ENCODE measurements at regions not wholly inside any gene's neighbourhood (a gene's known extent, or its start where the extent isn't known, plus 50 kb on each side); places are given as distances from the start of the nearest gene placed in this dataset.

- no peak for DNase-seq (ENCODE audit: low spot score)
- no peak for ATAC-seq
- Histone ChIP-seq H3K27ac (ENCODE audit: extremely low read length, insufficient read depth, low read length) (no peak overlapping the region), H2AFZ (ENCODE audit: low read length) (no peak overlapping the region), H3K4me2 (ENCODE audit: low read depth, low read length) (no peak overlapping the region), H3K4me1 (ENCODE audit: insufficient read depth, low read length) (peaks cover 37% of the 10 kb centered on the region), H3K36me3 (replicated peaks in 1 of 2; ENCODE audit: control insufficient read depth in 1 of 2, insufficient read depth in 2 of 2, low read length in 2 of 2) (no peaks in the 10 kb centered on the region), H3K9me3 (ENCODE audit: low read length) (no peaks in the 10 kb centered on the region), H4K20me1 (ENCODE audit: insufficient read depth, low read length) (no peaks in the 10 kb centered on the region), H3K27me3 (ENCODE audit: control insufficient read depth in 1 of 2, insufficient read depth in 2 of 2, low read length in 2 of 2) (no peaks in the 10 kb centered on the region), H3K9ac (ENCODE audit: insufficient read depth, low read depth, low read length) (no peak overlapping the region), H3K79me2 (ENCODE audit: insufficient read depth, low read length) (no peaks in the 10 kb centered on the region), H3K4me3 (replicated peaks in 1 of 3; ENCODE audit: insufficient read depth in 1 of 3, low read depth in 2 of 3, low read length in 3 of 3) (no peak overlapping the region)
- TF ChIP-seq HOXA5 (CRISPR knock-in tag; IDR thresholded peaks at IDR 0.05): no peak
- BruUV-seq (replicated peaks): no TSS peak
- intact Hi-C loops (cut with micrococcal nuclease; ENCODE audit: unreplicated experiment): no loop called here
- FAIRE-seq: no peak
- ChIA-PET CTCF (ENCODE audit: low intra/inter-chr PET ratio, low total read pairs) (no interaction called here), POLR2A (no interaction called here)
- in situ Hi-C loops (cut with HindIII; ENCODE audit: extremely low pct_ligation_motif_present, low pct_unique_long_range_greater_than_20kb): no loop called here
Observed at GRCh38 chr3:31189971-31190370, 295.5 kb upstream of the GADL1 start.

- H3K9ac ChIP-seq (ENCODE audit: insufficient read depth, low read depth, low read length): no peak overlapping the region
- DNase-seq (ENCODE audit: low spot score): no peak
- no peak overlapping the region for H2AFZ ChIP-seq (ENCODE audit: low read length)
- FAIRE-seq: no peak
- BruUV-seq (replicated peaks): no TSS peak
- peaks cover 23% of the 10 kb centered on the region for H3K4me1 ChIP-seq (ENCODE audit: insufficient read depth, low read length)
- POLR2A ChIA-PET: no interaction called here
- no peaks in the 10 kb centered on the region for H3K36me3 ChIP-seq (replicated peaks in 1 of 2; ENCODE audit: control insufficient read depth in 1 of 2, insufficient read depth in 2 of 2, low read length in 2 of 2)
- TF ChIP-seq NFE2L1 (CRISPR knock-in tag; IDR thresholded peaks at IDR 0.05; ENCODE audit: borderline replicate concordance) (no peak), ARNT (IDR thresholded peaks at IDR 0.05) (no peak), TAF1 (CRISPR knock-in tag; IDR thresholded peaks at IDR 0.05) (no peak)
- no peaks in the 10 kb centered on the region for H3K9me3 ChIP-seq (ENCODE audit: low read length)
- WGBS (ENCODE audit: low lambda C conversion rate): 71% methylated on average over 6 of the region's 6 CpGs
- intact Hi-C loops (cut with micrococcal nuclease; ENCODE audit: unreplicated experiment) (no loop called here), in situ Hi-C loops (cut with HindIII; ENCODE audit: extremely low pct_ligation_motif_present, low pct_unique_long_range_greater_than_20kb) (no loop called here)
- CTCF ChIA-PET (ENCODE audit: low intra/inter-chr PET ratio, low total read pairs): no interaction called here
- H4K20me1 ChIP-seq (ENCODE audit: insufficient read depth, low read length): no peaks in the 10 kb centered on the region
- no peak overlapping the region for H3K4me3 ChIP-seq (replicated peaks in 1 of 3; ENCODE audit: insufficient read depth in 1 of 3, low read depth in 2 of 3, low read length in 3 of 3)
- no peak overlapping the region for H3K4me2 ChIP-seq (ENCODE audit: low read depth, low read length)
- H3K27me3 ChIP-seq (ENCODE audit: control insufficient read depth in 1 of 2, insufficient read depth in 2 of 2, low read length in 2 of 2): no peaks in the 10 kb centered on the region
- no peaks in the 10 kb centered on the region for H3K79me2 ChIP-seq (ENCODE audit: insufficient read depth, low read length)
- no peak for ATAC-seq
- no peak overlapping the region for H3K27ac ChIP-seq (ENCODE audit: extremely low read length, insufficient read depth, low read length)
Observed at GRCh38 chr3:31191354-31191753, 296.9 kb upstream of the GADL1 start.

GRCh38 chr3:31193429-31193828, 299.0 kb upstream of the GADL1 start:
- Histone ChIP-seq H4K20me1 (ENCODE audit: insufficient read depth, low read length) (no peaks in the 10 kb centered on the region), H3K4me2 (ENCODE audit: low read depth, low read length) (no peak overlapping the region), H3K4me3 (replicated peaks in 1 of 3; ENCODE audit: insufficient read depth in 1 of 3, low read depth in 2 of 3, low read length in 3 of 3) (no peak overlapping the region), H3K36me3 (replicated peaks in 1 of 2; ENCODE audit: control insufficient read depth in 1 of 2, insufficient read depth in 2 of 2, low read length in 2 of 2) (no peaks in the 10 kb centered on the region), H2AFZ (ENCODE audit: low read length) (no peak overlapping the region), H3K4me1 (ENCODE audit: insufficient read depth, low read length) (peaks cover 13% of the 10 kb centered on the region), H3K27ac (ENCODE audit: extremely low read length, insufficient read depth, low read length) (no peak overlapping the region), H3K9ac (ENCODE audit: insufficient read depth, low read depth, low read length) (no peak overlapping the region), H3K79me2 (ENCODE audit: insufficient read depth, low read length) (no peaks in the 10 kb centered on the region), H3K27me3 (ENCODE audit: control insufficient read depth in 1 of 2, insufficient read depth in 2 of 2, low read length in 2 of 2) (no peaks in the 10 kb centered on the region), H3K9me3 (ENCODE audit: low read length) (no peaks in the 10 kb centered on the region)
- intact Hi-C loops (cut with micrococcal nuclease; ENCODE audit: unreplicated experiment) (no loop called here), in situ Hi-C loops (cut with HindIII; ENCODE audit: extremely low pct_ligation_motif_present, low pct_unique_long_range_greater_than_20kb) (no loop called here)
- 84% methylated on average over 2 of the region's 2 CpGs for WGBS (ENCODE audit: low lambda C conversion rate)
- TF ChIP-seq EEA1 (CRISPR knock-in tag; IDR thresholded peaks at IDR 0.05; ENCODE audit: borderline replicate concordance) (no peak), HMGXB3 (CRISPR knock-in tag; IDR thresholded peaks at IDR 0.05; ENCODE audit: borderline replicate concordance) (no peak), FLYWCH1 (CRISPR knock-in tag; IDR thresholded peaks at IDR 0.05) (no peak), HES4 (CRISPR knock-in tag; IDR thresholded peaks at IDR 0.05; ENCODE audit: borderline replicate concordance) (no peak)
- ChIA-PET CTCF (ENCODE audit: low intra/inter-chr PET ratio, low total read pairs) (no interaction called here), POLR2A (no interaction called here)
- DNase-seq (ENCODE audit: low spot score) (no peak), ATAC-seq (no peak), FAIRE-seq (no peak)
- no TSS peak for BruUV-seq (replicated peaks)

Data from HepG2 (cell line).